NCI-H1930 (cell line): ENCODE measurements at regions not wholly inside any gene's neighbourhood (a gene's known extent, or its start where the extent isn't known, plus 50 kb on each side); places are given as distances from the start of the nearest gene placed in this dataset.
"Not testable (repeated sequence)": the region's sequence is repeated elsewhere in the genome, so short reads cannot be mapped to it uniquely, and the experiment has no call there.

ENCODE experiments used
- DNase-seq, 2 experiments: peaks; one replicate each; lab custom pipeline; 2025; lab: John Stamatoyannopoulos, UW

DNA sequence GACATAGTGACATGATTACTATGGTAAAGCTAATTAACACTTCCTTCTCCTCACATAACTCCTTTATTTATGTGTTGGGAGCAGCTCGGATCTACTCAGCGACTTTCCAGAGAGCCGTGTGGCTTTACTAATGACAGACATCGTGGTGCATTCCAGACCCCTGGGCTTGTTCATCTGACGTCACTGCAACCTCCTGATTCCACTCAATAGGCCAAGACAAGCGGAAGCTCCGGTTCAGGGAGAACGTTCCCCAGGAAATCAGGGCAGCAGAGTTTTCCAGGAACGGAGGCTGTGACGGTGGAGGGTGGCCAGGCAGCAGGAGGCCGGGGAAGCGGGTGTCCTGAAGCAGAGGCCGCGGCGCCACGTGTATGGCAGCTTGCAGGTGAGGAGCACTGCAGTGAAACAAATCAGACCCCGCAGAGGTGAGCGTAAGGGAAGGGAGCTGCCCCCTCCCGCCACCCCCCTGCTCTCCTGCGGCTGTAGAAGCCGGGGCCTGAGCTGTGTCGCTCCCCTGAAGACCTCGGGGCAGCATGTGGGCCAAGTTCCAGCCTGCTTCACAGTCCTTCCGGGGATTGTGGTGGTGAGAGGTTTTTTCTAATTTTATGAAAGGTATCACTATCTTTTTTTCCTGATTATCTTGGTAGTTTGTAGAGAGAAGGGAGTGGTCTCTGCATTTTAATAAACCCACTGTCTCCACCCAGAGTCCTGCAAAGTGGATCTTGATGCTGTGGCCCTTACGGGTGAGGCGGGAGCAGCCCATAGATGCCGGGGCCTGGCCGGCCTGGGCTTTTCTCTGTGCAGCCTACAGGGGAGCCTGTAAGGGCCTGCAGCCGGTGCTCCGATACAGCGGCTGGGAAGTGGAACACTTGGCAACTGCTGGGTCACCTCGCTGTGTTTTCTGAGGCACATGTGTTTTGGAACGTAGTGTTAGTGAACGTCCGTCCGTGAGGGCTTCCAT, 220.4 kb upstream of the IRX4 start:
- DNase-seq = no peak

DNA sequence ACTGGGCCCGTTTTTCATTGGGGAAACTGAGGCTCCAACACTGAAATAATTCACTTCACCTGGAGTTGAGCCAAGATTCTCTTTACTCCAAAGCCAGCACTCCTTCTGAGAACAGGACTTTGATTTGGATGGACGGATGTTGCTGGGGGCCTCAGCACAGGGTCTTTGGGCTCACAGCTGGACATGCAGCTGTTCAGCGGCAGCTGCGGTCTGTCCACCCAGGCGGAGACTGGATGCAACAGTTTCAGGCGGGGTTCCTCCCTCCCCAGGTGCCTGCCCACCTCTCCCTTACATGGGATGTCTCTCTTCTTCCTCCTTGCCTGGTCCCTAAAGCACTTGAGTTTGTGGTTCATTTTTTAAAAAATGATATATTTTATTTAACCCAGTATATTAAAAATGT, 219.0 kb upstream of the IRX4 start:
- DNase-seq = no peak

DNA sequence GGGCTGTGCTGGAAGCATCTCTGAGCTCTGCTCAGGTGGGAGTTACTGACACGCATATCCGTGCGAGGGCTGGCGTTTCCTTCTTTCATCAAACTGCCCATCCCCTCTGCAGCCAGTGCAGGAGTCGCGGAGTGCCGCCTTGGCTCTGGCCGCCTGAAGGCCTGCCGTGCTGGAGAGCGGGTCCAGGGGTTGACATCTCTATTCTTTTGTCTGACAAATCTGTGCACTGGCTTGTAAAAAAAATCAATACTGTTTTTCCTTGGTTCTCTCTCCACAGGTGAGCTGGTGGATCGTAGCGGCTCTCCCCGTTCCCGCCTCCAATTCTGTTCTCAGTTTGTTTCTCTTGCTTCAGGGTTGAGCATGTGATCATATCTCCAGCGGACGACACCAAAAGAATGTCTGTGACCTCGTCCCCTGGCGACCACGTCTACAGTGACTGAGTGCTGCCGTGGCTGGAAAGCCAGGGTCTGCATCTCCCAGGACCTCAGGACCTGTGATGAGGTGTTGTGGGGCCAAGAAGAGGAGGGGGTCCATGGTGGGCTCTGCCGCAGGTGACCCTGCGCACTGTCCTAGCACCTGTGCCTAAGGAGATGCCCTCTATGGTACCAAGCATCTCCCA, 214.3 kb upstream of the IRX4 start:
- no peak for DNase-seq

DNA sequence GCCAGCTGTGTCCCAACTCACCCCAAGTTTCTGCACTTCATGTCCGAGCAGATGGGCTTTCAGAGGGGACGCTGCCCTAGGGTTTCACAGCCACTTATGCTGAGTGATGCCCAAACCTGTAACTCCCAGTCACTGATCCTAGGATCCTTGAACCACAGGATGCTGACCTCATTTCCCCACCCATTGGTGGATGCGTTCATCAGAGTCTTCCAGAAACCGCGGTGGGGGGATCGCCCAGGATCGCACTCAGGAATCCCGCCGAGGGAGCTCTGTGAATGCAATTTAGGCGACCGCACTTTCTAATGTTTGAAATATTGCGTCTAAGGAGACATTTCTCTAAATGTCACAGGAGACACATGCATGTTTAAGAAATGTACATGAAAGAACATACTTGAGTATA, 212.3 kb upstream of the IRX4 start:
- no peak for DNase-seq

- DNase-seq = peak in 1 of 2 experiments; percentile 19
These were observed 211.9 kb upstream of the IRX4 start for GRCh38 chr5:2094616-2094995.

GRCh38 chr5:2093859-2094615, 211.3 kb upstream of the IRX4 start:
- DNase-seq = no peak

DNA sequence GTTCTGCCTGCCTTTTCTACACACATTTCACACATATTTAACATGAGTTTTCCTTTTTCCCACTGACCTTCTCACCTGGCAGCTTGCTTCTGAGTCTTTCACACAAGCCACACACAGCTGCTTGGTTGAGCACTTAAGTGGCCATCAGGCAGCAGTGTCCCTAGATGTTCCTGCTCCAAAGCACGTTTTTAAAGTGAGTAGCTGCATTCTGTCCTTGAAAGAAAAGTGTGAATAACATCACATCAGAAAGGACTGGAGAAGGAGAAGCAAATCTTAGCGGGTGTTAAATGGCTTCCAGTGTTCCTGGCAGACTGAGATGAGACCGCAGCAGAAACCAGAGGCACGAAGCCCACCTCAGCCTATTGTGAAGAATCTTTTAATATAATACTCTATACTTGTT, 209.2 kb upstream of the IRX4 start:
- no peak for DNase-seq

DNA sequence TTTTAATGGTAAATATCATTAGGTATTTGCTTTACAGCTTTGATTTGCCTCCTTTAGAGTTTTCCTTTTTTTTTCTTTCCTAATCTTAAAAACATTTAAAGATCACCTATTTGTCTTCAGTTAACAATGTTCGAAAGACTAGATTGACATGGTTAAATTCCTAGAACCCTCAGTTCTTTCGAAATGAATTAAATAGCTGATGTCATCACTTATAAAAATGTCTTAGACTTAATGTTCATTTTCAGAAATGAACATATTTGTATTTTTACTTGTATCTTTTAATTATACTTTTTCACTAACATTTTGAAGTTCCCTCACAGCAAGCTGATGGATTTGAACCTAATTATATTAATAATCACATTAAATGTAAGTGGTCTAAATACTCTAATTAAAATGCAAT, 205.3 kb upstream of the IRX4 start:
- no peak for DNase-seq

DNA sequence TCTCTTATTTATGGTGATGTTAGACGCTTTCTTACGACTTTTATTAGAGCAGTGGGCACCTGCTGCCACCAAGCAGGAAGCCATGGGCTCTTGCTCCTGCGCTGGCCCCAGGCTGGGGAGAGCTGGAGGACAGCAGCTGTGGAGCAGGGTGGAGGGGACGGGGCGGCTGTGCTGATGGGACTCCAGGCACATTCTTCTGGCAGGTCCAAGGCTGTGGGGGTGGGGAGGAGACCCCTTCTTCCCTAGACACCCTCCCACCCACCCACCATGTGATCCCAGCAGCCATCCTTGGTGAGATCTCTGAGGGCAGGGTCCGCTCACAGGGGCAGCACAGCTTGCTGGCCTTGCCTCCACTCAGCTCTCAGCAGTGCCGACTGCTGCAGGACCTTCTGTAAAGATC, 192.6 kb upstream of the IRX4 start:
- no peak for DNase-seq

DNA sequence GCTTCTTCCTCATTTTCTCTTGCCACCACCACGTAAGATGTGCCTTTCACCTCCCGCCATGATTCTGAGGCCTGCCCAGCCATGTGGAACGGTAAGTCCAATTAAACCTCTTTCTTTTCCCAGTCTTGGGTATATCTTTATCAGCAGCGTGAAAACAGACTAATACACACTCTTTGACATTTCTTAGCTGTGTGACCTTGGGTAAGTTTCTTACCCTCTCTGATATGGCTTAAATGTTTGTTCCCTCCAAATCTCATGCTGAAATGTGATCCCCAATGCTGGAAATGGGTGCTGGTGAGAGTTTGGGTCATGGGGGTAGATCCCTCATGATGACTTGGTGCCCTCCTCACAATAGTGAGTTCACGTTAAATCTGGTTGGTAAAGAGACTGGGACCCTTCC, 188.8 kb upstream of the IRX4 start:
- no peak for DNase-seq

GRCh38 chr5:2070787-2071186, 188.1 kb upstream of the IRX4 start:
- DNase-seq = peak in 1 of 2 experiments; percentile 19

DNA sequence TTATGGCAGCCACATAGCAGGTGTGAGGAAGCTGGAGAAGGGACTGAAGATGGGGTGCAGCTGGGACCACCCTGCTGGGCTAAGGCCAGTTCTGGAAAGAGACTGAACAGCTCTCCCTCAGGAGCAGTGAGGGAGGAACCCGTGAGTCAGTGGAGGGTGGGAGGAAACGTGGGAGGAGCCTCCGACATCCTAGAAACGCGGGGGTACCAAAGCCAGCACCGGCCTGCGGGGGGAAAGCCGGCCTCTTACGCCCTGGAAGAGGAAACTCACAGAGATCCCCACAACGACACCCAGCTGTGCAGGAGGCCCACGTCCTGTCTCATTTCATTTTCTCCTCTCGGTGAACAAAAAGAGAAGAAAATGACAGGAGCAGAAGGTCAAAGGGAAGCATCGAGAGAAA, 185.8 kb upstream of the IRX4 start:
- no peak for DNase-seq

- no peak for DNase-seq
These were observed 183.6 kb upstream of the IRX4 start for GRCh38 chr5:2066373-2066772.

GRCh38 chr5:2063380-2063779, 180.7 kb upstream of the IRX4 start:
- DNase-seq = not testable (repeated sequence)

DNA sequence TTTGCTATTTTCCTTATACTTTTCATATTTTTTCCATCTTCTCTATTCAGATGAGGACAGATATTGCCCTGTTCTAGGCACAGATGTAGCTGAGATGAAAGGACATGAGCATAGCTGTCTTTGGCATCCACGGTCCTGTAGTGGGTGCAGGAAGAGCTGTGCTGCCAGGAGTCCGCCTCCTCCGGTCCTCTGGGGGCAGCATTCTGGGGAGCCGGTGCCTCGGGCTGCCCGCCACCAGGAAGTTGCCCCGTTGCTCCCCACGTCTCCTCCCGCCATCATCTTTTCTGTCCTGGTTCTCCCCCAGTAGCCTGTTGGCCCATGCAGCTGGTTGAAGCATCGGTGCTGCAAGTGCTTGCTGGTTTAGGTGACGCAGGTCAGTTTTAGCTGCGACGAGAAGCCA, 170.0 kb upstream of the IRX4 start:
- no peak for DNase-seq

GRCh38 chr5:2049876-2050275, 167.2 kb upstream of the IRX4 start:
- DNase-seq = no peak

DNA sequence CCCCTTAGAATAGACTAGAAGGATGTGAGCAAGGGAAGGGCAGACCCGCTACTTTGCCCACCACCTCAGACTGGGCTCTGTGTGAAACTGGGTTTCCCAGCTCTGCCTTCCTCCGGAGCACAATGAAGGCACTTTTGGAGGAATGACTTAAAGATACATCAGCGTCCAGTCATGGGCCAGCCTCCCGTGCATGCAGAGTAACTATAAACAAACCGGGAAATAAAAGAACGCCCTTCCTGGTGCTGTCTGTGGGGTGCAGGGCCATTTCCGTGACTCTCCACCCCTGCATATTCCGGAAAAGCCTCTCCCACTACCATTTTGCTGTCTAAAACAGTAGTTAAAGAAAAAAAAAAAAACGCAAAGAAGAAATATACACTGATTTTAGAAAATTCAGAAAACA, 165.9 kb upstream of the IRX4 start:
- no peak for DNase-seq

- DNase-seq = no peak
These were observed 164.7 kb upstream of the IRX4 start for GRCh38 chr5:2047341-2047927.

GRCh38 chr5:2044041-2044440, 161.3 kb upstream of the IRX4 start:
- no peak for DNase-seq

DNA sequence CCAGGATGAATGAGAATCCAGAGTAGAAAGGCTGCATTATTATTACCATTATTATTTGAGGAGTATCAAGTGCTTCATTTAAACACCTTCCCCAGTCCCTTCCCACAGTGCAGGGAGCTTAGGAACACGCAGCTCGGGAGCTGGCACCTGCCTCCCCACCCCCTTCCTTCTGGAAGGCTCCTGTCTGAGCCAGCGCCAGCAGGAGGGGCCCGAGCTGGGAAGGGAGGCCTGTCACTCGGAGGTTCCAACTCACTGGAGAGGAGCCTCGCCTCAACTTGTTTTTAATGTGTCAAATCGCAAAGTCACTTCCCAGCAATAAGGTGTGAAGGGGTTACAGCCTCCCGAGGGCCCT, 156.4 kb upstream of the IRX4 start:
- DNase-seq = no peak

DNA sequence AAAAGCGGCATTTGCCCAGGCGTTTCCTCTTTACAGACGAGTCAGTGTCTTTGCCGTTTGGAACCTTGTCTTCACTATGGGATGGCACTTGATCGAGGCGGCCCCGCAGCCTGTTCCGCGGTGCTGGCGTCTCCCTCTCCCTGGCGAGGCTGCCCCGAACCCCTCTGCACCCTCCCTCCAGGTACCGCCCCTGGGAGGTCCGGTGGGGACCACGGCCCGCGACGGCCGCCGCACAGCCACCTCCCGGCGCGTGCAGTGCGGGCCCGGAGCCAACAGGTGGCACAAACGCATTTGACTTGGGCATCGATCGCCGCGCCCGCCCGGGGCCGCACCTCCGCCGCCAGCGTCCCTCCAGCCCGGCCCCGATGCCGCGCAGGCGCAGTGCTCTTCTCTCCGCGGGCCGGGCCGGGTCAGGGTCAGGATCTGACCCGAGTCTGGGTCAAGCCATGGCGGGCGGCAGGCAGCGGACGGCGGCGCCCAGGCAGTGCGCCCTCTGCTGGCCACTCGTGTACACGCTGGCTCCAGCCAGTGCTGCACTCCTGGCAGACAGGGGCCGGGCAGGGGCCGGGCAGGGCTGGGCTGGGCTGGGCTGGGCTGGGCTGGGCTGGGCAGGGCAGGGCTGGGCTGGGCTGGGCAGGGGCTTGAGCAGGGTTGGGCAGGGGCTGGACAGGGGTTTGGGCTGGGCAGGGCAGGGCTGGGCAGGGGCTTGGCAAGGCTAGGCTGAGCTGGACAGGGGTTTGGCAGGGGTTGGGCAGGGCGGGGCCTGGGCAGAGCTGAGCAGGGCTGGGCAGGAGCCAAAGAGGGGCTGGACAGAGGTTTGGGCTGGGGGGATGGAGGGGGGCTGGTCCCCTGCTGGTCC, 155.8 kb upstream of the IRX4 start:
- peak; percentile 70 to 88 for DNase-seq

DNA sequence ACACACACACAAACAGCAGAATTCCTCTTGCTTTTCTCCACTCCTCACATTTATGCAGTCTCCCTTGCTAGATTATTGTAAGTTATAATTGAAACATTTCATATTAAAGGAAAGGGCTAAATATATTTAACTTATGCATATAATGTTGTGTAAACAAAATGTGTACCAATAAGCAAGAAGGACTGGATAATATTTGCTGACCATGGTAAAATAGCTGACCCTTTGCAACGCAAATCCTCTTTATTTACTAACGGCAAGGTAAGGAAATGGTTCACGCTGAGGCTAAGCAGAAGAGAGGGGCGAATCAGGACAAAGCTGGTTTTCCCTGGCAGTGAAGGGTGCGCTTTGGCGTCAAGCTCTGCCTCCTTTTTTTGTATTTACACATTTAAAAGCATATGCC, 154.2 kb upstream of the IRX4 start:
- DNase-seq = no peak
